ENCODE measurements at regions not wholly inside any gene's neighbourhood (a gene's known extent, or its start where the extent isn't known, plus 50 kb on each side); places are given as distances from the start of the nearest gene placed in this dataset.

DNA sequence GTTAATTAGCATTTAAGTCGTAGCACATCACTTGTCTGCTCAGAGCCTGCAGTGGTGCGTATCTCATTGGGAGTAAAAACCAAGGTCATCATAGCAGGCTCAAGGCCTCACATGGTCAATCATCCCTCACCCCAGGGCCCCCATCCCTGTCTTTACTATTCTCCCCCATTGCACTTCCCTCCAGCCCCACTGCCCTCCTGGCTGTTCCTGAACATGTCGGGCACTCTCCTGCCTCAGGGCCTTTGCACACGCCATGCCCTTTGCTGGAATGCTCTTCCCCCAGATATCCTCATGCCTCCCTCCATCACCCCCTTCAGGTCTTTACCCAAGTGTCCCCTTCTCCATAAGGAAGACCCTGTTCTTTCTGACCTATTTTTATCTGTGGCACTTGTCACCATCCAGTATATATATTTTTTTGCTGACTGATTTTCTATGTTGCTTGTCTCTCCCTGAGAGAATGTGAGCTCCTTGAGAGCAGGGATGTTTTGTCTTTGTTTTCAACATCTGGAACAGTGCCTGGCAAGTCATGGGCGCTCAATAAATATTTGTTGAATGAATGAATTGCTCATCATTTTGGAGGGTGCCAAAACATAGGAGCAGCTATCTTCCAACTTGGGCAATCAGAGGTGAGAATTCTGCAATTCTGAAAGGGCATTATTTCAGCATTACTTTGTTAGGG is 74.1 kb upstream of the POU3F1 start:
- TF ChIP-seq POLR2AphosphoS5 (IDR thresholded peaks at IDR 0.05) (no peak), EP300 (conservative IDR thresholded peaks at IDR 0.05; ENCODE audit: poor library complexity, severe bottlenecking) (no peak), MXI1 (conservative IDR thresholded peaks at IDR 0.05; ENCODE audit: poor library complexity, severe bottlenecking) (no peak), SMC3 (conservative IDR thresholded peaks at IDR 0.05; ENCODE audit: poor library complexity) (no peak), TAF1 (IDR thresholded peaks at IDR 0.05; ENCODE audit: low read depth) (no peak)
- TF ChIP-seq, protein P1, sequence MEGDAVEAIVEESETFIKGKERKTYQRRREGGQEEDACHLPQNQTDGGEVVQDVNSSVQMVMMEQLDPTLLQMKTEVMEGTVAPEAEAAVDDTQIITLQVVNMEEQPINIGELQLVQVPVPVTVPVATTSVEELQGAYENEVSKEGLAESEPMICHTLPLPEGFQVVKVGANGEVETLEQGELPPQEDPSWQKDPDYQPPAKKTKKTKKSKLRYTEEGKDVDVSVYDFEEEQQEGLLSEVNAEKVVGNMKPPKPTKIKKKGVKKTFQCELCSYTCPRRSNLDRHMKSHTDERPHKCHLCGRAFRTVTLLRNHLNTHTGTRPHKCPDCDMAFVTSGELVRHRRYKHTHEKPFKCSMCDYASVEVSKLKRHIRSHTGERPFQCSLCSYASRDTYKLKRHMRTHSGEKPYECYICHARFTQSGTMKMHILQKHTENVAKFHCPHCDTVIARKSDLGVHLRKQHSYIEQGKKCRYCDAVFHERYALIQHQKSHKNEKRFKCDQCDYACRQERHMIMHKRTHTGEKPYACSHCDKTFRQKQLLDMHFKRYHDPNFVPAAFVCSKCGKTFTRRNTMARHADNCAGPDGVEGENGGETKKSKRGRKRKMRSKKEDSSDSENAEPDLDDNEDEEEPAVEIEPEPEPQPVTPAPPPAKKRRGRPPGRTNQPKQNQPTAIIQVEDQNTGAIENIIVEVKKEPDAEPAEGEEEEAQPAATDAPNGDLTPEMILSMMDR (IDR thresholded peaks at IDR 0.05; ENCODE audit: poor library complexity, severe bottlenecking): no peak

Data from neural cell (in vitro differentiated cells).